Mesothelial cell of epicardium (in vitro differentiated cells): ENCODE measurements at regions not wholly inside any gene's neighbourhood (a gene's known extent, or its start where the extent isn't known, plus 50 kb on each side); places are given as distances from the start of the nearest gene placed in this dataset.

ENCODE experiments used
- DNase-seq, 2 experiments: peaks; one replicate each; pipeline ENCODE4 v3.0.0; 2021; ENCODE audit warnings: low spot score in 2 of 2; ENCODE audit not compliant: unreplicated experiment in 2 of 2
- H3K27ac Mint-ChIP-seq: 2 replicates; pipeline ENCODE4 v1.8.0; 2021; ENCODE audit warnings: mixed read lengths
- H3K27me3 Mint-ChIP-seq: 2 replicates; pipeline ENCODE4 v1.8.0; 2021; ENCODE audit warnings: low read depth, mixed read lengths
- H3K36me3 Mint-ChIP-seq: 2 replicates; pipeline ENCODE4 v1.8.0; 2021; ENCODE audit warnings: mixed read lengths
- H3K4me1 Mint-ChIP-seq: 2 replicates; pipeline ENCODE4 v1.8.0; 2021; ENCODE audit warnings: mixed read lengths
- H3K4me3 Mint-ChIP-seq: 2 replicates; pipeline ENCODE4 v1.8.0; 2021; ENCODE audit warnings: mild to moderate bottlenecking, moderate library complexity, mixed read lengths
- H3K9me3 Mint-ChIP-seq: 2 replicates; pipeline ENCODE4 v1.8.0; 2021; ENCODE audit warnings: mixed read lengths
- CTCF ChIP-seq: fragments of 200-600 bp; sonication (generic); IDR thresholded peaks from one replicate; pipeline ENCODE4 v1.5.0; 2021; ENCODE audit warnings: antibody characterized with exemption; ENCODE audit not compliant: unreplicated experiment

- Mint-ChIP-seq H3K27me3 (no peaks in the 10 kb centered on the region), H3K9me3 (no peaks in the 10 kb centered on the region), H3K4me3 (no peak overlapping the region), H3K27ac (no peak overlapping the region), H3K36me3 (no peaks in the 10 kb centered on the region), H3K4me1 (peaks cover 20% of the 10 kb centered on the region)
- DNase-seq, result no peak
- TF ChIP-seq CTCF, result no peak
Observed at GRCh38 chr2:22196806-22197205, 1073.0 kb downstream of the TDRD15 start.

GRCh38 chr2:22198381-22199283, 1074.9 kb downstream of the TDRD15 start:
- Mint-ChIP-seq H3K9me3 (no peaks in the 10 kb centered on the region), H3K27ac (no peak overlapping the region), H3K36me3 (no peaks in the 10 kb centered on the region), H3K4me3 (no peak overlapping the region), H3K27me3 (no peaks in the 10 kb centered on the region), H3K4me1 (peaks cover 17% of the 10 kb centered on the region)
- DNase-seq, result no peak
- TF ChIP-seq CTCF, result no peak

GRCh38 chr2:22199994-22200393, 1076.2 kb downstream of the TDRD15 start:
- no peaks in the 10 kb centered on the region for H3K36me3 Mint-ChIP-seq
- H3K9me3 Mint-ChIP-seq, result peaks cover 7% of the 10 kb centered on the region
- no peak overlapping the region for H3K4me3 Mint-ChIP-seq
- no peak for DNase-seq
- H3K27me3 Mint-ChIP-seq, result no peaks in the 10 kb centered on the region
- TF ChIP-seq CTCF, result no peak
- H3K4me1 Mint-ChIP-seq, result peaks cover 9% of the 10 kb centered on the region
- no peak overlapping the region for H3K27ac Mint-ChIP-seq

GRCh38 chr2:22209545-22209944, 1085.8 kb downstream of the TDRD15 start:
- Mint-ChIP-seq H3K27ac (no peak overlapping the region), H3K27me3 (peaks cover 6% of the 10 kb centered on the region), H3K36me3 (no peaks in the 10 kb centered on the region), H3K4me1 (no peaks in the 10 kb centered on the region), H3K9me3 (no peaks in the 10 kb centered on the region), H3K4me3 (no peak overlapping the region)
- TF ChIP-seq CTCF, result no peak
- no peak for DNase-seq

GRCh38 chr2:22213237-22213636, 1089.5 kb downstream of the TDRD15 start:
- no peak overlapping the region for H3K4me3 Mint-ChIP-seq
- H3K9me3 Mint-ChIP-seq, result no peaks in the 10 kb centered on the region
- H3K4me1 Mint-ChIP-seq, result no peaks in the 10 kb centered on the region
- peaks cover 5% of the 10 kb centered on the region for H3K27me3 Mint-ChIP-seq
- DNase-seq, result no peak
- no peak for TF ChIP-seq CTCF
- no peaks in the 10 kb centered on the region for H3K36me3 Mint-ChIP-seq
- H3K27ac Mint-ChIP-seq, result no peak overlapping the region

- no peak overlapping the region for H3K27ac Mint-ChIP-seq
- no peaks in the 10 kb centered on the region for H3K4me1 Mint-ChIP-seq
- H3K36me3 Mint-ChIP-seq, result no peaks in the 10 kb centered on the region
- no peak for DNase-seq
- H3K9me3 Mint-ChIP-seq, result no peaks in the 10 kb centered on the region
- no peak overlapping the region for H3K4me3 Mint-ChIP-seq
- H3K27me3 Mint-ChIP-seq, result peaks cover 2% of the 10 kb centered on the region
- no peak for TF ChIP-seq CTCF
Observed at GRCh38 chr2:22215517-22215916, 1091.7 kb downstream of the TDRD15 start.
